ENCODE measurements at regions not wholly inside any gene's neighbourhood (a gene's known extent, or its start where the extent isn't known, plus 50 kb on each side); places are given as distances from the start of the nearest gene placed in this dataset.
"Not testable (repeated sequence)": the region's sequence is repeated elsewhere in the genome, so short reads cannot be mapped to it uniquely, and the experiment has no call there.

DNA sequence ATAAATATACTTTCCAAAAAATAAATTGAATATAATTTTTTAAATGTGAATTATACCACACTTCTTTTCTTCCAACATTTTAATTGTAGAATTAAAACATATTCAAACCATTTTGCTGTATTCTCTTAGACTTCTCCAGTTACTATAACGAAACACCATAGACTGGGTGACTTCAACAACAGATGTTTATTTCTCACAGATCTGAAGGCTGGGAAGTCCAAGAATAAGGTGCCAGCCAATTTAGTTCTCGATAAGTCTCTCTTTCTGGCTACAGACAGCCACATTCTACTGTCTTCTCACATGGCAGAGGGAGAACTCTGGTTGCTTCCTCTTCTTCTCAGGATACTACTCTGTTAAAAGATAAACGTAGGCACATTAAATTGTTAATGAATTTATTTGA is 155.8 kb upstream of the UGT8 start:
- no peak for DNase-seq (ENCODE audit: low read depth)

DNA sequence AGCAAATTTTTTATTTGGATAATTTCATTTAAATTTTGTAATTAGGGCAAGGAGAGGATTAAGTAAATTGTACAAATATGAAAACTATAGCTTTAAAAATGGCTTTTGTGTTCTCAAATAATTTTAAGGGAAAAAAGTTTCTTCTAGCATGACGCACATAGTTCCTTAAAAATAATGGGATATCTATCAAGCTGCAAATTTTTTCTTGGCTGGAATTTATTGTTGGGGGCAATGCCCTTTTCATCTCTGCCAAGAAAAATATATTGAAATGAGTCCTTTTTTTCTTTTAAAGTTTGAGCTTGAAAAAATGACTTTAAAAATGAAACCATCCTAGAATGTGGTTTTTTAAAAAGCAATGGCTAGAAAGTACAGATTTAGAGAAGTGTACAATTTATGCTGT is 154.4 kb upstream of the UGT8 start:
- DNase-seq (ENCODE audit: low read depth): no peak

- DNase-seq (ENCODE audit: low read depth): not testable (repeated sequence)
These were observed 150.6 kb upstream of the UGT8 start for GRCh38 chr4:114447963-114448516.

- DNase-seq (ENCODE audit: low read depth): no peak
These were observed 139.9 kb upstream of the UGT8 start for GRCh38 chr4:114458728-114459127.

DNA sequence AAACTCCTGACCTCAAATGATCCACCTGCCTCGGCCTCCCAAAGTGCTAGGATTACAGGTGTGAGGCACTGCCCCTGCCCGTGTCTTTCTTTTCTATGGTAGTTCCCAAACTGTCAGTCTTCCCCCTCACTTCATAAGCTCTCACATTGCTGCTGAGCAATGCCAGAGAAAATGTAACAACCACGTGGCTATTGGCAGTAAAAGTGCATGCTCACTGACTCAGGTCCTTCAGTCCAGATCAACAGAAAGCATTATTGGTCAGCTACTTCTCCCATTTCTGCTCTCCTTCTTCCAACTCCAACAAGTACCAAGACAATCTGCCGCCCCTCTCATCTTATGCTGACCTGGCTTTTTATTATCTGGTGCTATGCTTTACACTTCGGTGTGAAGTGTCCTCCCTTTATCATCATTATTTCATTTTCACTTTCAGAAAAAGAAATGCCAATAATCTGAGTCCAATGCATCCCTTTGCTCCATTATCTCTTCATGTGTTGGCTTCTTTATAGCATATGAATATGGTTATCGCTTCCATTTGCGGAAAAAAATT is 133.8 kb upstream of the UGT8 start:
- no peak for DNase-seq (ENCODE audit: low read depth)

GRCh38 chr4:114465766-114466165 is 132.8 kb upstream of the UGT8 start:
- no peak for DNase-seq (ENCODE audit: low read depth)

- DNase-seq (ENCODE audit: low read depth): no peak
These were observed 132.3 kb upstream of the UGT8 start for GRCh38 chr4:114466299-114466698.

DNA sequence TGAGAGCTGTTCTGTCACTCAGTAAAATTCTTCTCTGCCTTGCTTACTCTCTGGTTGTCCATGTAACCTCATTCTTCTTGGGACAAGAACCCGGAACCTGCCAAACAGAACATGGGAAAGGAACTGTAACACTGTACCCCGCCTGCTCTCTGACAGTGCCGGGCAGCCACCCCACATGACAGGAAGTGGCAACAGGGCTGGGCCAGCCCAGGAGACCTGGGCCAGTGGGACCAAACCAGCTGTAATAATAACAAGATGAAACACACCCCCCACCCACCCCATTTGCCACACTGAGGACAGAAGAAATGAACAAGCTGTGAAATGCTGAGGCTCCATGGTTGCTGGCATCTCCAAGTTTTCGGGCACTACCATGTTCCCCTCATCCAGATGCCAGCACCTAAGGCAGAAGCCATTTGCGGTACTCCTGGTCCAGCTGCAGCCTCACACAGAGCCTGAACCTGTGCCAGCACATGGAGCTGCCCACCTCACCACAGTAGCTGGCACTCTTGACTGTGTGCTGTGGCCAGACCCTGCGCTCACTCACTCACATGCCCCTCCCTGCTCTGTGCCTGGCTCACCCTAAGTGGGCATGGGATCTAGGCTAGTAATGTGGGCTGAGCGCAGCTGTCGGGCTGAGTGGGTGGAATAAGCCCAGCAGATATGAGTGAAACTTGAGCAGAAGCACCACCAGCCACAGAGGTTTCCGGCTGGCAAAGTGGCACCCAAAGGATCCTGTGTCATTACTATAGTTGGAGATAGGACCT is 126.2 kb upstream of the UGT8 start:
- DNase-seq (ENCODE audit: low read depth): no peak

DNA sequence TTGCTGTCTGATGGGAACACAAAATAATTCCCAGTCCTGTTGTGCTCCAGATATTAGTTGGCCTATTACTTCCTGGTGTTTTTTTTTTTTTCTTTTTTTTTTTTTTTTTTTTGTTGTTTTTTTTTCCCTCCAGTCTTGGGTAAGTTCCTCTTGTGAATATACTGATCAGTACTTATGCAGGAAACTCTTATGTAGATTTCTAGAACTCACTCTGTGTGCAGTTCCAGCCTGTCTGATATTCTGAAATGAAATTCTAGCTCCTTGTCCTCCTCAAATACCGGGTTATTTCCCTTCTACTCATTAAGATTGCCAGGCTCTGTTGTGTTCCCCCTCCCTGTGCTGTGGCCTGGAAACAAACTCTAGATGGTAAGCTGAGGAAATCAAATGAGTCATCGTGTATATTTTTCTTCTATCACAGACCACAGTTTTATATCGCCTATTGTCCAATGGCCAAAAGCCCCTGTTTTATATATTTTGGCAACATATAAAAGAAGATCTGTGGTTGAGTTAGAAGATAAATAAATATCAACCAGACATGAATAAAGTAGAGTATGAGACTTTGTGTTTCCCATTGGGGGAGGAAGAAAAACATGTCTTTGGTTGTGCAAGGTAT is 124.3 kb upstream of the UGT8 start:
- DNase-seq (ENCODE audit: low read depth): no peak

DNA sequence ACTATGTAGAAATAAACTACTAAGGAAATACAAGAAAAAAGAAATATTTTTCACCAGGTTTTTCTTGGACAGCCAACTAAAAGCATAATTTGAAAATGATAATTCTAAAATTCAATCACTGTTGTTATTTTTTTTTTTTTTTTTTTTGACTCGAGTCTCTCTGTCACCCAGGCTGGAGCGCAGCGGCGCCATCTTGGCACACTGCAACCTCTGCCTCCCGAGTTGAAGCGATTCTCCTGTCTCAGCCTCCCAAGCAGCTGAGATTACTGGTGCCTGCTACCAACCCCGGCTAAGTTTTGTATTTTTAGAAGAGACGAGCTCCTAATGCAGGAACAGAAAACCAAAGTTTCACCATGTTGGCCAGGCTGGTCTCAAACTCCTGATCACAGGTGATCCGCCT is 122.3 kb upstream of the UGT8 start:
- no peak for DNase-seq (ENCODE audit: low read depth)

DNA sequence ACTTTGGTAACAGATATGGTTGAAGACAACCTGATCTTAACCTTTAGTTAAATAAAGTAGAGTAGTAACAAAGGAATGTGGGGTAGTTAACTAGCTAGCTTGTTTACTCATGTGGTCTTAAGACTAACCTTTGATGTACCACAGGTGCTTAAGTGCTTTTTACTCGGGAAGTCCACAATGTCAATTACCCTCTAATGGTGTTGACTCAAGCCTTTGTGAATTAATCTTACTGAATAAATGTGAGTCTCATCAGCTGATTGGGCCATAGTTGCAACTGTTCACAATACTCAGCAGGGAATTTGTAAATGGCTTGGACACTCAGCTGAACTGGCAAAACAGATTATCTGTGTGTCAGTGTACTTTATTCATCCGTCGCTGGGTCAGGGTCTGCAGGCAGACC is 119.0 kb upstream of the UGT8 start:
- DNase-seq (ENCODE audit: low read depth): no peak

- DNase-seq (ENCODE audit: low read depth): no peak
These were observed 116.8 kb upstream of the UGT8 start for GRCh38 chr4:114481856-114482255.

DNA sequence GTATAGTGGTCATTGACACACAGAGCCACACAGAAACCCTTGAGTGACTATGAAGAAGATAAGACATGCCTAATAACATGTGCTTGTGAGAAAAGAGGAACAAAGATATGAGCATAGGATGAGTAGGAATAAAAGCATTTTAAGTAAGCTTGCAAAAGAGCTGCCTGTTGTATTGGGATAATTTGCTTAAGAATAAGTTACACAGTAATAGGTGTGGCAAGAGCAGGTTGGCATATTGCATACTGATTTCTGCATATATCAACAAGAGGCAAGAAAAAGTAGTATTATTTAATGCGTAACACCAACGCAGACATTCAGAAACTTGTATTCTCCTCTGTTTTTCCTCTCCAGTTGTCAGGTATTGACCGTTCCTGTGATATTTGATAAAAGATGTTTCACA is 111.5 kb upstream of the UGT8 start:
- no peak for DNase-seq (ENCODE audit: low read depth)

DNA sequence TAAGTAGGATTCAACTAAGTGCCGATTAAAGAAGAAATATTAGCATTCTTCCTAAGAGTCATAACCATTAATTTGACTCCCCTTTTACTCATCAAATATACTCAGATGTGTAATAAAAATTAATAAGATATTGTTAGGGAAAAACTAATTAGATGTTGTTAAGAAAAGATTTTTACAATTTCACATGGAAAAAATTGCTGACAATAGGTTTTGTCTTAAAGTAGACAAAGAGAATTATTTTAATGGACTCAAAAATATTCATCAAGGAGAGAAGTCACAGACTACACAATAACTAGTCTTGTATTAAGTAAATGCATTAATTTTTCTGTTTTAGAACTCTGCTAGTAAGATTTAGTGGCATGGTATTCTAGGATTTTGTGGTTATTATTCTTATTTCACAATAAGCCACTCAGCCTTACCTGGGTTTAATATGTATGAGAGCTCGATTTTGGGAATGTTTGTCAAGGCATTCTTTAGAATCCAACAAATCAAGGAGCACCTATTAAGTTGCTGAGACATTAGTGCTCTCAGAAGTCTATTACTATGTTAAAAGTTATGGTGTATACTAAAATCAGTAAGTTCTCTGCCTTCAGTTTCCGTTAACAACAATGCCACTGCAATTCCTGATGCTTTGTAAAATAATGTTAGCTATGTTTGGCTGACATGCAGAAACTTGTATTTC is 110.2 kb upstream of the UGT8 start:
- DNase-seq (ENCODE audit: low read depth): no peak

- DNase-seq (ENCODE audit: low read depth): no peak
These were observed 104.3 kb upstream of the UGT8 start for GRCh38 chr4:114494246-114494803.

DNA sequence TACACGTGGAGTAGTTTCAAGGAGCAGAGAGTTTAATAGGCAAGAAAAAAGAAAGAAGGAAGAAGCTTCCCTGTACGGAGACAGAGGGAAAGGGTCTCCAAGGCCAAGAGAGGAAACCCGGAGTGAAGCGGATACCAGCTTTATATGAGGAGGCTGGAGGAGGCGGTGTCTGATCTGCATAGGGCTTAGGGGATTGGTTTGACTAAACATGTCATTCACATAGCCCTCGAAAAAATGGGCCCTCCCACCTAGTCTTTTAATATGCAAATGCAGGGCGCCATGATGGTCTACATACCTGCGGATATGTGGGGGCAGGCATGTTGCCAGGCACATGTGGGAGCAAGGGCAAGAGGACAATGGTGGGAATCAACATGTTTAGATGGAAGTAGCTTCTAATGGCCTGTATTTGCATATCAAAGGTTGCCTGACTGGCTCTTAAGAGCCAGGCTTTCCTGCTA is 103.1 kb upstream of the UGT8 start:
- DNase-seq (ENCODE audit: low read depth): no peak

DNA sequence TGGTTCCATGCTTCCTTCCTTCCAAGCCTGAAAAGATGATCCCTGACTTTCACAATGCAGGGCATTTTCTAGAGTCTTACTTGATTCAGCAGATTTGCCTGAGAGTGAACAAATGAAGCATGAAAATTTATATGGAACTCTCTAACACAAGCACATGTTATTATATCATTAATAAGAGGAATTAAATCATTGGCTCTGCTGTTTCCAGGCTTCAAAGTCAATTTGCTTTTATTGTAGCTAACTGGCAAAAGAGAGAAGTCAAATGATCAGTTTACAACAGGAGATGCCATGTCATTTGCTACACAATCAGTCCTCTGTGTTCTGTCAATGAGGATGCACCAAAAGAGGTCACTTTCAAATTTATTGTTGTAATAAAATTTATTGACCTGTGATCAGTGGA is 101.5 kb upstream of the UGT8 start:
- no peak for DNase-seq (ENCODE audit: low read depth)

DNA sequence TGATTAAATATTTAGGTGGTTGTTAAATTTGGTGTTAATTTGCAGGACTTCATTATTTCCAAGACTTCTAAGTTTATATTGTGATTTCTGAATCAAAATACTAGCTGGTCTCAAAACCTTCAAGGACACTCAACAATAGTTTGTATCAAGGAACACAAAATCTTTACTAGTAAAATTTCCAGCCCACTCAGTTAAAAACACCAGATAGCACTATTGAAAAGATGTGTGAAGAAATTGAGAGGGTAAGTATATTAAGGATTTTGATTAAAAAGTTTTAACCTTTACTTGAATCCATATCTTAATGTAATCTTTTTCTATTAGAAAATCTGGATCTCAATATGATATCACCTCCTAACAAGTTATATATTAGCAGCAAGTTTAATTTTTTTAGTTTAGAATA is 89.3 kb upstream of the UGT8 start:
- no peak for DNase-seq (ENCODE audit: low read depth)

GRCh38 chr4:114512595-114513295 is 85.9 kb upstream of the UGT8 start:
- DNase-seq (ENCODE audit: low read depth): no peak

- no peak for DNase-seq (ENCODE audit: low read depth)
These were observed 79.2 kb upstream of the UGT8 start for GRCh38 chr4:114519368-114519767.

GRCh38 chr4:114527170-114527569 is 71.4 kb upstream of the UGT8 start:
- no peak for DNase-seq (ENCODE audit: low read depth)

DNA sequence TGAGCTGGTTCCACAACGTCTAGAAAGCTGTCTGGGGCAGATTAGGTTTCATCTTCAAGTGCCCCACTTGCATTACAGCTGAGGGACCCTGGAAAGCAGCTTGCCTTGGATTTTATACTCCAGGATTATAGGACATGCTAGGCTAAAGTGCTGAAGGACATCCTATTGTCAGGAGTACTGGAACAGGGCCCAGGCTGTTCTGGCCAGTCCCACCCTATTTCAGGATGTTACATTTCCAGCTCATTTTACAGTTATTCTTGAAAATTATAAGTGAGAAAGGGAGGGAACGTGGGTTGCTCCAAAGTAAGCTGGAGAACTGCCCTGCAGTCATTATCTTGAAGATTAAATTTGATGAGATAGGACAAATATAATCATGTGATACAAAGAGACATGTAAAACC is 71.0 kb upstream of the UGT8 start:
- DNase-seq (ENCODE audit: low read depth): no peak

All from HS-5 (cell line).